Neural cell (in vitro differentiated cells): ENCODE measurements at regions not wholly inside any gene's neighbourhood (a gene's known extent, or its start where the extent isn't known, plus 50 kb on each side); places are given as distances from the start of the nearest gene placed in this dataset.

Experiments used
- H2AFZ ChIP-seq: fragments of 200-600, 300-800 bp; sonication (generic), shearing (Covaris generic); 2 replicates; pipeline ENCODE4 v1.6.0; 2014; ENCODE audit warnings: low read depth, mild to moderate bottlenecking, antibody characterized with exemption, low read length, moderate library complexity
- H3F3A ChIP-seq: fragments of 200-600 bp; shearing (Covaris generic); 2 replicates; pipeline ENCODE4 v1.6.1; 2016; ENCODE audit warnings: mild to moderate bottlenecking, moderate library complexity, mixed read lengths, antibody characterized with exemption, low read length; ENCODE audit not compliant: insufficient read depth, poor library complexity, severe bottlenecking
- H3K27ac ChIP-seq: fragments of 200-600, 300-800 bp; sonication (generic), shearing (Covaris generic); 2 replicates; pipeline ENCODE4 v1.5.1; 2014; ENCODE audit warnings: mild to moderate bottlenecking, low read length, moderate library complexity
- H3K27me3 ChIP-seq: fragments of 300-800, 200-600 bp; sonication (generic), shearing (Covaris generic); 2 replicates; pipeline ENCODE4 v1.6.0; 2014; ENCODE audit warnings: mild to moderate bottlenecking, low read depth, low read length, moderate library complexity; ENCODE audit not compliant: insufficient read depth
- H3K36me3 ChIP-seq: fragments of 300-800, 200-600 bp; sonication (generic), shearing (Covaris generic); 2 replicates; pipeline ENCODE4 v1.5.1; 2014; ENCODE audit warnings: mild to moderate bottlenecking, antibody characterized with exemption, low read length, moderate library complexity; ENCODE audit not compliant: insufficient read depth
- H3K4me2 ChIP-seq: fragments of 300-800, 200-600 bp; sonication (generic), shearing (Covaris generic); 2 replicates; pipeline ENCODE4 v1.6.0; 2014; ENCODE audit warnings: mild to moderate bottlenecking, low read length
- H3K4me3 ChIP-seq: fragments of 300-800, 200-600 bp; sonication (generic), shearing (Covaris generic); 2 replicates; pipeline ENCODE4 v1.5.1; 2014; ENCODE audit warnings: mild to moderate bottlenecking, low read length, moderate library complexity
- H3K79me2 ChIP-seq: fragments of 200-600 bp; shearing (Covaris generic); replicated peaks from 2 replicates; pipeline ENCODE4 v1.6.0; 2014; ENCODE audit warnings: mild to moderate bottlenecking, low read length, moderate library complexity; ENCODE audit not compliant: insufficient read depth
- H3K9ac ChIP-seq: fragments of 300-800, 200-600 bp; sonication (generic), shearing (Covaris generic); 2 replicates; pipeline ENCODE4 v1.6.1; 2016; ENCODE audit warnings: mild to moderate bottlenecking, low read length, mixed read lengths
- H3K9me2 ChIP-seq: fragments of 200-600 bp; shearing (Covaris generic); 2 replicates; pipeline ENCODE4 v1.6.1; 2016; ENCODE audit warnings: mild to moderate bottlenecking, low read length, mixed read lengths; ENCODE audit not compliant: insufficient read depth
- H3K9me3 ChIP-seq: fragments of 200-600, 300-800 bp; sonication (generic), shearing (Covaris generic); 2 replicates; pipeline ENCODE4 v1.6.1; 2016; ENCODE audit warnings: mild to moderate bottlenecking, mixed run types, low read length, moderate library complexity, mixed read lengths
- H4K20me1 ChIP-seq: fragments of 200-600 bp; shearing (Covaris generic); 2 replicates; pipeline ENCODE4 v1.6.1; 2016; ENCODE audit warnings: mild to moderate bottlenecking, mixed run types; ENCODE audit not compliant: insufficient read depth
- CTCF ChIP-seq: fragments of 450-650 bp; IDR thresholded peaks from 2 replicates; pipeline ENCODE4 v1.5.1; 2014; ENCODE audit warnings: antibody characterized with exemption, mild to moderate bottlenecking, moderate library complexity; ENCODE audit not compliant: poor library complexity, severe bottlenecking
- EP300 ChIP-seq: fragments of 450-650 bp; conservative IDR thresholded peaks from 2 replicates; pipeline ENCODE4 v1.6.1; 2014; ENCODE audit warnings: antibody characterized with exemption, mild to moderate bottlenecking, moderate library complexity; ENCODE audit not compliant: poor library complexity, severe bottlenecking
- EZH2 ChIP-seq: fragments of 200-600, 300-800 bp; shearing (Covaris generic), sonication (generic); IDR thresholded peaks from 2 replicates; pipeline ENCODE4 v1.6.1; 2014; ENCODE audit warnings: antibody characterized with exemption, low read length, borderline replicate concordance, mild to moderate bottlenecking; ENCODE audit not compliant: insufficient read depth, poor library complexity, severe bottlenecking
- MXI1 ChIP-seq: fragments of 450-650 bp; conservative IDR thresholded peaks from 2 replicates; pipeline ENCODE4 v1.6.1; 2014; ENCODE audit warnings: antibody characterized with exemption, mild to moderate bottlenecking; ENCODE audit not compliant: poor library complexity, severe bottlenecking
- POLR2AphosphoS5 ChIP-seq: IDR thresholded peaks from 2 replicates; pipeline ENCODE4 v1.6.1; 2012
- RAD21 ChIP-seq: fragments of 450-650 bp; conservative IDR thresholded peaks from 2 replicates; pipeline ENCODE4 v1.6.1; 2014; ENCODE audit warnings: antibody characterized with exemption, mild to moderate bottlenecking, moderate library complexity
- REST ChIP-seq: IDR thresholded peaks from 2 replicates; pipeline ENCODE4 v1.6.1; 2012; ENCODE audit warnings: borderline replicate concordance
- SMC3 ChIP-seq: fragments of 450-650 bp; conservative IDR thresholded peaks from 2 replicates; pipeline ENCODE4 v1.6.1; 2014; ENCODE audit warnings: antibody characterized with exemption, mild to moderate bottlenecking, moderate library complexity; ENCODE audit not compliant: poor library complexity
- TAF1 ChIP-seq: IDR thresholded peaks from 2 replicates; pipeline ENCODE4 v1.6.1; 2012; ENCODE audit warnings: low read depth

GRCh38 chr3:72617424-72618024, 230.7 kb downstream of the SHQ1 start:
- no peak overlapping the region for H3K9ac ChIP-seq
- no peak overlapping the region for H3K4me2 ChIP-seq
- H3F3A ChIP-seq, result no peaks in the 10 kb centered on the region
- H3K27me3 ChIP-seq, result no peaks in the 10 kb centered on the region
- H3K9me3 ChIP-seq, result no peaks in the 10 kb centered on the region
- H4K20me1 ChIP-seq, result no peaks in the 10 kb centered on the region
- TF ChIP-seq CTCF (no peak), MXI1 (no peak), TAF1 (no peak), EP300 (no peak), SMC3 (no peak), POLR2AphosphoS5 (no peak), REST (no peak), EZH2 (no peak), RAD21 (no peak)
- no peaks in the 10 kb centered on the region for H3K79me2 ChIP-seq
- no peak overlapping the region for H2AFZ ChIP-seq
- H3K36me3 ChIP-seq, result no peaks in the 10 kb centered on the region
- H3K9me2 ChIP-seq, result no peaks in the 10 kb centered on the region
- H3K4me3 ChIP-seq, result no peak overlapping the region
- H3K27ac ChIP-seq, result no peak overlapping the region

GRCh38 chr3:72615776-72616175, 232.5 kb downstream of the SHQ1 start:
- TF ChIP-seq REST (no peak), SMC3 (no peak), TAF1 (no peak), RAD21 (no peak), EZH2 (no peak), MXI1 (no peak), CTCF (no peak), POLR2AphosphoS5 (no peak), EP300 (no peak)
- no peak overlapping the region for H3K27ac ChIP-seq
- no peaks in the 10 kb centered on the region for H4K20me1 ChIP-seq
- no peak overlapping the region for H3K4me2 ChIP-seq
- no peaks in the 10 kb centered on the region for H3K9me2 ChIP-seq
- no peak overlapping the region for H3K4me3 ChIP-seq
- no peak overlapping the region for H2AFZ ChIP-seq
- H3K79me2 ChIP-seq, result no peaks in the 10 kb centered on the region
- H3K36me3 ChIP-seq, result no peaks in the 10 kb centered on the region
- no peak overlapping the region for H3K9ac ChIP-seq
- H3K9me3 ChIP-seq, result no peaks in the 10 kb centered on the region
- no peaks in the 10 kb centered on the region for H3F3A ChIP-seq
- H3K27me3 ChIP-seq, result no peaks in the 10 kb centered on the region
